ENCODE measurements at regions not wholly inside any gene's neighbourhood (a gene's known extent, or its start where the extent isn't known, plus 50 kb on each side); places are given as distances from the start of the nearest gene placed in this dataset.

GRCh38 chr13:61927648-61928047 lies 512.0 kb upstream of the PCDH20 start:
- DNase-seq (ENCODE audit: insufficient read length, low spot score) = no peak
- FAIRE-seq = no peak
- no peak for TF ChIP-seq CTCF (IDR thresholded peaks at IDR 0.05; ENCODE audit: insufficient read depth, missing control alignments)

GRCh38 chr13:61918841-61919240 lies 503.2 kb upstream of the PCDH20 start:
- FAIRE-seq = no peak
- DNase-seq (ENCODE audit: insufficient read length, low spot score) = no peak

GRCh38 chr13:61916483-61916882 lies 500.8 kb upstream of the PCDH20 start:
- TF ChIP-seq CTCF (IDR thresholded peaks at IDR 0.05; ENCODE audit: insufficient read depth, missing control alignments) = no peak
- no peak for FAIRE-seq
- no peak for DNase-seq (ENCODE audit: insufficient read length, low spot score)

More at GRCh38 chr13:61918841-61919240, 503.2 kb upstream of the PCDH20 start:
- TF ChIP-seq CTCF (IDR thresholded peaks at IDR 0.05; ENCODE audit: insufficient read depth, missing control alignments) = no peak

- FAIRE-seq = peak; percentile 67
- DNase-seq (ENCODE audit: insufficient read length, low spot score) = no peak
- TF ChIP-seq CTCF (IDR thresholded peaks at IDR 0.05; ENCODE audit: insufficient read depth, missing control alignments) = no peak
These were observed 497.5 kb upstream of the PCDH20 start for GRCh38 chr13:61913183-61913582.

GRCh38 chr13:61908906-61909615 lies 493.4 kb upstream of the PCDH20 start:
- no peak for TF ChIP-seq CTCF (IDR thresholded peaks at IDR 0.05; ENCODE audit: insufficient read depth, missing control alignments)
- FAIRE-seq (no peak), DNase-seq (ENCODE audit: insufficient read length, low spot score) (no peak)

- DNase-seq (ENCODE audit: insufficient read length, low spot score) = no peak
- no peak for FAIRE-seq
- no peak for TF ChIP-seq CTCF (IDR thresholded peaks at IDR 0.05; ENCODE audit: insufficient read depth, missing control alignments)
These were observed 489.4 kb upstream of the PCDH20 start for GRCh38 chr13:61905054-61905453.

- no peak for FAIRE-seq
- TF ChIP-seq CTCF (IDR thresholded peaks at IDR 0.05; ENCODE audit: insufficient read depth, missing control alignments) = no peak
- DNase-seq (ENCODE audit: insufficient read length, low spot score) = no peak
These were observed 486.4 kb upstream of the PCDH20 start for GRCh38 chr13:61901946-61902541.
